HG02678 (cell line): ENCODE measurements at regions not wholly inside any gene's neighbourhood (a gene's known extent, or its start where the extent isn't known, plus 50 kb on each side); places are given as distances from the start of the nearest gene placed in this dataset.
"Not testable (repeated sequence)": the region's sequence is repeated elsewhere in the genome, so short reads cannot be mapped to it uniquely, and the experiment has no call there.

ENCODE experiments used
- ATAC-seq: cut with Tn5 transposase; IDR thresholded peaks from one replicate; pipeline ENCODE4 v1.9.1; 2021; ENCODE audit warnings: mild to moderate bottlenecking, moderate library complexity; ENCODE audit not compliant: unreplicated experiment

- no peak for ATAC-seq
These were observed 81.3 kb upstream of the BHLHE40 start for GRCh38 chr3:4897765-4898453.

GRCh38 chr3:4898454-4899313 is 80.6 kb upstream of the BHLHE40 start:
- peak; percentile 97 for ATAC-seq

GRCh38 chr3:4899710-4900109 is 79.5 kb upstream of the BHLHE40 start:
- no peak for ATAC-seq

GRCh38 chr3:4900298-4900697 is 78.9 kb upstream of the BHLHE40 start:
- ATAC-seq, result no peak

- no peak for ATAC-seq
These were observed 74.2 kb upstream of the BHLHE40 start for GRCh38 chr3:4904811-4905695.

GRCh38 chr3:4906107-4906621 is 73.1 kb upstream of the BHLHE40 start:
- peak; percentile 55 for ATAC-seq

GRCh38 chr3:4907050-4907449 is 72.2 kb upstream of the BHLHE40 start:
- ATAC-seq, result no peak

GRCh38 chr3:4907643-4908432 is 71.4 kb upstream of the BHLHE40 start:
- no peak for ATAC-seq

GRCh38 chr3:4908433-4909156 is 70.6 kb upstream of the BHLHE40 start:
- ATAC-seq, result peak; percentile 43

GRCh38 chr3:4914464-4914863 is 64.8 kb upstream of the BHLHE40 start:
- ATAC-seq, result no peak

GRCh38 chr3:4921589-4921988 is 57.6 kb upstream of the BHLHE40 start:
- ATAC-seq, result not testable (repeated sequence)

GRCh38 chr3:4926892-4927291 is 52.3 kb upstream of the BHLHE40 start:
- ATAC-seq, result no peak

GRCh38 chr3:4928277-4928789 is 50.9 kb upstream of the BHLHE40 start:
- no peak for ATAC-seq
